ENCODE measurements at regions not wholly inside any gene's neighbourhood (a gene's known extent, or its start where the extent isn't known, plus 50 kb on each side); places are given as distances from the start of the nearest gene placed in this dataset.

DNA sequence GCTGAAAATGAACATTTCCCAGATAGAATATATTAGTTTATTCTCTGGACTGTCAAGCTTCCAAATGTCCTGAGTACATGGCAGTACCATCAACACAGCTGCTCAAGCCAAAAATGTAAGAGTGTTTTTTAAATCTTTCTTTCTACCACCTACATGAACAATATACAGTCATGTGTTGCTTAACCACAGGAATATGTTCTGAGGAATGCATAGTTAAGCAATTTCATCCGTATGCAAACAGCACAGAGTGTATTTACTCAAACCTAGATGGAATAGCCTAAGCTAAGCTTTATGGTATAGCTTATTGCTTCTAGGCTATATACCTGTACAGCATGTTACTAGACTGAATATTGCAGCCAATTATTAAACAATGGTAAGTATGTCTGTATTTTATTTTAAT, 561.9 kb upstream of the ADGRL4 start:
- TF ChIP-seq CTCF (IDR thresholded peaks at IDR 0.05), result no peak
- TF ChIP-seq POLR2A (IDR thresholded peaks at IDR 0.05), result no peak

Data from right lobe of liver (tissue), 4 donors.